ENCODE measurements at regions not wholly inside any gene's neighbourhood (a gene's known extent, or its start where the extent isn't known, plus 50 kb on each side); places are given as distances from the start of the nearest gene placed in this dataset.
"Not testable (repeated sequence)": the region's sequence is repeated elsewhere in the genome, so short reads cannot be mapped to it uniquely, and the experiment has no call there.

DNA sequence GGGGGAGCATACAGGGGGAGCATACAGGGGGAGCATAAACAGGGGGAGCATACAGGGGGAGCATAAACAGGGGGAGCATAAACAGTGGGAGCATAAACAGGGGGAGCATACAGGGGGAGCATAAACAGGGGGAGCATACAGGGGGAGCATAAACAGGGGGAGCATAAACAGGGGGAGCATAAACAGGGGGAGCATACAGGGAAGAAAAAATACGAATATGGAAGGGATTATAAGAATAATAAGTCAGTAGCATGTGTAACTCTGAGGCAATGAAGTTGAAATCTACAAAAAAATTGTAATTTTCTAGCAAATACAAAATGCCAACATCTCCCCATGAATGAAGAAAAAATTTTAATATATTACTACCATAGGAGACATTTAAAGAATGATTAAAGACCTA lies 101.3 kb upstream of the FOXQ1 start:
- DNase-seq; in situ Hi-C loops (cut with MboI; ENCODE audit: low pct_unique_long_range_greater_than_20kb, low sequenced_read_pairs): not testable (repeated sequence)

DNA sequence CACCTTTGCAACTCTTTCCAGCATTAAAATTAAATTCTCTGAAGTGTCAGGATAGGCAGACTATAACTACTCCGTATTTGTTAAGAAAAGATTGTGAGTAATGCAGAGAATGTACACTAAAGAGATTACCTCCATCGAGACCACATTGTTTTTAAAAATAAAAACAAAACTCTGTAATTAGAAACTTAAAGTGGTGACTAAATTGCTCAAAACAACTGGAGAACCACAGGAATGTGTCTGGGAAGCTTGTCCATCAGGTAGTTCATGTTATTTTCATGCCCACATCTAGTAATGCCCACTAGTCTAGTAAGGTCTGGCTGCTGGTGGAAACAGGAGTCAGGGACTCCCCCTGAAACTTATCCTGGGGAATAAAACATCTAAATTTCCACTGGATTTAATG lies 103.0 kb upstream of the FOXQ1 start:
- DNase-seq = no peak
- in situ Hi-C loops (cut with MboI; ENCODE audit: low pct_unique_long_range_greater_than_20kb, low sequenced_read_pairs) = no loop called here

- in situ Hi-C loops (cut with MboI; ENCODE audit: low pct_unique_long_range_greater_than_20kb, low sequenced_read_pairs) = no loop called here
- DNase-seq = no peak
Observed at GRCh38 chr6:1203546-1203945, 108.4 kb upstream of the FOXQ1 start.

DNA sequence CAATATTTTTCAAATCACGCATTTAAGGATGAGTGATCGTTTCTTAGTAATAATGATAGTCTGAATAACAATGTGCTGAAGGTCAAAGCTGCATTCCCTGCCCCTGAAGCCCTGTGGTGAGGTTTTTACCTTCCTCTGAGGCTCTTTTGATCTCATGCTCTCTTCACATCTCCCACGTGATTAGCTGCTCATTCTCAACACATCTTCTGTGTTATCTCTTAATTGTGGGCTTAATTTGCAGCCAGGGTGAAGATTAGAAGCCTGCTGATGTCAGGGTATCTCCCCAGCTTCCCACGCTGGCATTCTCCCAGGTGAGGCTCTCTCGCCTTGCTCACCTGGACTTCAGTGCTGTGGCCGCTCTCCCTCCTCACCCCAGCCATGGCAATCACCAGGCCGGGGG lies 109.7 kb upstream of the FOXQ1 start:
- no peak for DNase-seq
- in situ Hi-C loops (cut with MboI; ENCODE audit: low pct_unique_long_range_greater_than_20kb, low sequenced_read_pairs) = no loop called here

- in situ Hi-C loops (cut with MboI; ENCODE audit: low pct_unique_long_range_greater_than_20kb, low sequenced_read_pairs) = no loop called here
- DNase-seq = no peak
Observed at GRCh38 chr6:1201547-1202200, 110.2 kb upstream of the FOXQ1 start.

DNA sequence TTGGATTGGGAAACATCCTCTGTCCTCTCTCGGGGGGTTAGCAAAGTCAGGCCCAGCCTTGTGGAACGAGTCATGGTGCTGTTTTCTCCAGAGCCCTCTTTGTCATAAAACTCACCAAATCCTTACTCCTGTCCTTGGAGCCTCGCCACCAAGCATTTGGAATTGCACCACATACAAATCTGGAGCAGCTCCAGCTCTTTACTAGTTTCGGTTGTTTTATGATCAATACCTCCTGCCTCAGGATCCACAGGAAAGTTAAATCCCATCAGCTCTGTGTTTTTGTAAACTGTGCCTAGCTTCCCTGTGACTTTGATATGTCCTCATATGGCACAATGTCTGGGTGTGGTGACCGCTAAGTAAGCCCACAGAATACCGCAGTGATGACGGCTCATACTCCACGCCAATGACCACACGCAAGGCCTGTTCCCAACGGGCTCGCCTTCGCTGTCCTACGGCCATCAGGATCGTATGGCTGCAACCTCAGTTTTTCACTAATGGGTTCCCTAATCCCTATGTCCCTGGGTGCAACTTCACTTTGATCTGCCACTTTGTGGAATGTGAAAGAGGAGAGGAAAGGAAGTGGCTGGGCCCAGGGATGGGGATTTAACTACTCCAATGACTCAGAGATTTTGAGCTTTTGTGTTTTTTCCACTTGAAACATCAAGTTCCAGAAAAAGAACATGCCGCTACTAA lies 111.3 kb upstream of the FOXQ1 start:
- in situ Hi-C loops (cut with MboI; ENCODE audit: low pct_unique_long_range_greater_than_20kb, low sequenced_read_pairs) = no loop called here

DNA sequence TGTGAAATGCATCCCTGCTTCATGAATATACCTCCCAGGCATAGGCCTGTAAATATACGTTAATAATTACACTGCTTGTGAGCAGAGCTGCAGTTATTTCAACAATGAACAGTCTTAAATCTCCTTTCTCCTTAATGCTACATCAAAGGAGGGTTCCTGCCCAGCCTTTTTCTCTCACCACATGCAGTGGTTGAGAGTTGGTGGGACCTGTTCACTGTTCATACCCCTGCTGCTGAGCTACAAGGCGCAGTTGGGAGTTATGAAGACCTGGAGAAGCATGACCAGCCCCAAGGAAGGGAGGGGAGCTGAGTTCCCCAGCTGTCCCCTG lies 111.9 kb upstream of the FOXQ1 start:
- DNase-seq = no peak
- in situ Hi-C loops (cut with MboI; ENCODE audit: low pct_unique_long_range_greater_than_20kb, low sequenced_read_pairs) = no loop called here

More for the DNA sequence above, 111.3 kb upstream of the FOXQ1 start:
- DNase-seq = no peak

GRCh38 chr6:1197309-1197708 lies 114.6 kb upstream of the FOXQ1 start:
- no peak for DNase-seq
- in situ Hi-C loops (cut with MboI; ENCODE audit: low pct_unique_long_range_greater_than_20kb, low sequenced_read_pairs) = no loop called here

DNA sequence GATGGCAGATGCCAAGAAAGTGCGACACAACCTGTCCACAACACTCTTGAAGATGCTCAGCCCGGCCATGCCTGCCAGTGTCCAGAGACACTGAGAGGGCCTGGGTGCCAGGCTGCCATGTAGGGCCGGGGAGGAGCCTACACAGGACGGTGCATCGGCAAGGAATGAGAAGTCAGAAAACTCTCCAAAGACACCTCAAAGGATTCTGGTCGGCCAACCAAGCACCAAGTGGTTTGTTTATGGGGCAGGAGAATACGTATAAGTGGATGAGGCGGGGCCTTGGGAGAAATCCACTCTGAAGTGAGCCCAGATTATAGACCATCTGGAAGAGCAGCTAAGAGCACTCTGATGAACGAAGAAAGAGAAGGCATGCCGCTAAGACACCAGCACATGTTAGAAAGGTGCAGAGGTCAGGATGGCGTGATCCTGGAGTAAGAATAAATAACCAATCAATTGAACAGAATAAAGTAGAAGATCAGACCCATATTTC lies 120.7 kb upstream of the FOXQ1 start:
- DNase-seq = no peak
- in situ Hi-C loops (cut with MboI; ENCODE audit: low pct_unique_long_range_greater_than_20kb, low sequenced_read_pairs) = no loop called here

- DNase-seq = no peak
- in situ Hi-C loops (cut with MboI; ENCODE audit: low pct_unique_long_range_greater_than_20kb, low sequenced_read_pairs) = no loop called here
Observed at GRCh38 chr6:1190366-1190765, 121.5 kb upstream of the FOXQ1 start.

GRCh38 chr6:1188199-1188598 lies 123.7 kb upstream of the FOXQ1 start:
- no peak for DNase-seq
- in situ Hi-C loops (cut with MboI; ENCODE audit: low pct_unique_long_range_greater_than_20kb, low sequenced_read_pairs) = no loop called here

GRCh38 chr6:1187293-1188131 lies 124.4 kb upstream of the FOXQ1 start:
- in situ Hi-C loops (cut with MboI; ENCODE audit: low pct_unique_long_range_greater_than_20kb, low sequenced_read_pairs) = no loop called here
- DNase-seq = no peak

DNA sequence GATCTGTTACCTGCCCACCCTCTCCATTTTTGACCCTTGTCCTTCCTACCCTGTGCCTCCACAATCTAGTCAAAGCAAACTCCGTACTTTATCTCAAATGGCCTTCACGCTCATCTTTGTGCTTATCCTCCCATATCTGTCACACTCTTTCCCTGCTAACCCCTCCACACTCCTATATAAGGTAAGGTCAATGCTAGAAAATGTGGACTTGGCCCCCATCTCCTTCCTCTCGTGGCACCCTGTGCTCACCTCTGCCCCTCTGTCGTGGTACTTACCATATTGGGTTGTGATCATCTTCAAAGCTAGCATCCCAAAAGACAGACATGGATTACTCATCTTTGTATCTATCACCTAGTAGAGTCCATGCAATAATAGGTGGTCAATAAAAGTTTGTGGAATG lies 127.6 kb upstream of the FOXQ1 start:
- no peak for DNase-seq
- in situ Hi-C loops (cut with MboI; ENCODE audit: low pct_unique_long_range_greater_than_20kb, low sequenced_read_pairs) = no loop called here

DNA sequence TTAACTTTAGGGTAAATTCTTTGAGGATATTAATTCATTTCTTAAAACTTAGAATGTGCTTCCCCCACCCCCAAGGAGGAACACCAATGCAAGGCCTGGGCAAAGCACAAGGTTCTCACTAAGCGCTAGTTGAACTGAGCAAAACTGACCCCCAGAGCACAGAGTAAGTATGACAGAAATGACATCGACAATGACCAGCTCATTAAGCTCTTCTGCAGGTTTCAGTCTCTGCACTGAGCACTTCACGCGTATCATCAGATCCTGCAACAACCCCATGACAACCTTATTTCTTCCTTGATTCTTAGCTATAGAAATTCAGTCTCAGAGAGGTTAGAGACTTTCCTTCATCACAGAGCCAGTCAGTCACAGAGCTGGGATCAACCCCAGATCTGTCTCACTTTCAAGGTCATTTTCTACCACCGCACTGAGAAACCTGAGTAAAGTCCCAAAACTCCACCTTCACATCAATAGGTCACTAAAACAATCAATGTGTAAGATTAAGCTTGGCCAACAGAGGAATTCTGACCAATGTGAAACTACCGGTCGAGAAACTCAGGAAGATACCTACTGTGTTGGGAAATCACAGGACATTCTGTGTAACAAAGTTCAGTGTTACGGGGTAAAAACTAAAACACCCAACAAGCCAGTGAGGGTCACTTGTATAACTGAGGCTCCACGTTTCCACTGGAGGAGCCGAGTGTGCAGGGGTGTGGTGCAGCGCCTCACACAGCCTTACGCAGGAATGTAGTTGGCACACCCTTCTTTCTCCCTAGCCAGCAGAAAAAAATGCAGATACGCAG lies 129.0 kb upstream of the FOXQ1 start:
- in situ Hi-C loops (cut with MboI; ENCODE audit: low pct_unique_long_range_greater_than_20kb, low sequenced_read_pairs) = no loop called here
- no peak for DNase-seq

DNA sequence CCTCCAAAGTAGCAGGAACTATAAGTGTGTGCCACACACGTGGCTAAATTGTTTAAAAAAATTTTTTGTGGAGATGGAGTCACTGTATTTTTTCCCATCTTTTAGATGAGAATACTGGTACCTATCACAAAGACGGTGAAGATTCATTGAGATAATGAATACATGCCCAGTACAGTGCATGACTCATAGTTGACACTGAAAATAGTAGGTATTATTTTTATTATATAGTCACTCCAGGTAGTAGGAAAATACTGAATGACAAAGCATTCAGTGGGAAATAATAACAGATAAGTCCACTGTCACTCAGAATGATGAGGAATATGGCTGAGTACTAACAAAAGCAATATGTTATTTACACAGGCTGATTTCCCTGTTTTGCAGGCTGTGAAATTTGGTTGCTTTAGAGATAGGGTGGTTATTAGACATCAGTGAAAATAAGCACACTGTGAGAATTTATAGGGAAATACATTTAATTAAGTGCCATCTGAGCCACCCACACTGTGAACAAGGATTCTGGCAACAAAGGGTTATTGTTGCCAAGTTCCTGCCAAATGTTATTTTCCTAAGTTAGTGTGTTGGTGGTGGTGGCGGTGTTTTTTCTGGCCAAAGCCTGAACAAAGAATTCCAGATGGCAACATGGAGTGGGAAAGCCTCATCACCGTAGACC lies 129.8 kb upstream of the FOXQ1 start:
- DNase-seq = no peak

GRCh38 chr6:1179571-1180459 lies 132.1 kb upstream of the FOXQ1 start:
- in situ Hi-C loops (cut with MboI; ENCODE audit: low pct_unique_long_range_greater_than_20kb, low sequenced_read_pairs) = no loop called here
- no peak for DNase-seq

More for the DNA sequence above, 129.8 kb upstream of the FOXQ1 start:
- in situ Hi-C loops (cut with MboI; ENCODE audit: low pct_unique_long_range_greater_than_20kb, low sequenced_read_pairs) = no loop called here

DNA sequence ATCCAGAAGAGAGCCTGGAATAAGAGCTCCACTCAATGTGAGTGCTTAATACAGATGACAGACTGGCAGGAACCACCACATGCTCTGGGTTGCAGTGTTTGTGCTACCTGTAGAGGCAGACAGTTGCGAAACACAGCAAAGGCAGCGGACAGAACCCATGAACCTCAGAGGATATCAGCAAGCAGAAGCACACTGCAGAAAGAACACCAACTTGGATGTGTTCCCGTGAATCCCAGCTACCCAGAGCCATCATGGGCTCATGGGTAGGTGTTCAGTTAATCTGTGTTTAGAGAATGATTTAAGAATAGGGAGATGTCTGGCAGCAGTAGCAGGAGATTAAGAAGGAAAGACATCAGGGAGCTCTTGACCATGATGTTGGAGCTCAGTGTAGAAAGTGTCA lies 133.3 kb upstream of the FOXQ1 start:
- in situ Hi-C loops (cut with MboI; ENCODE audit: low pct_unique_long_range_greater_than_20kb, low sequenced_read_pairs) = no loop called here
- DNase-seq = no peak

GRCh38 chr6:1176567-1176966 lies 135.3 kb upstream of the FOXQ1 start:
- in situ Hi-C loops (cut with MboI; ENCODE audit: low pct_unique_long_range_greater_than_20kb, low sequenced_read_pairs) = no loop called here
- no peak for DNase-seq

Measured in KBM-7 (cell line).